ENCODE measurements at regions not wholly inside any gene's neighbourhood (a gene's known extent, or its start where the extent isn't known, plus 50 kb on each side); places are given as distances from the start of the nearest gene placed in this dataset.

DNA sequence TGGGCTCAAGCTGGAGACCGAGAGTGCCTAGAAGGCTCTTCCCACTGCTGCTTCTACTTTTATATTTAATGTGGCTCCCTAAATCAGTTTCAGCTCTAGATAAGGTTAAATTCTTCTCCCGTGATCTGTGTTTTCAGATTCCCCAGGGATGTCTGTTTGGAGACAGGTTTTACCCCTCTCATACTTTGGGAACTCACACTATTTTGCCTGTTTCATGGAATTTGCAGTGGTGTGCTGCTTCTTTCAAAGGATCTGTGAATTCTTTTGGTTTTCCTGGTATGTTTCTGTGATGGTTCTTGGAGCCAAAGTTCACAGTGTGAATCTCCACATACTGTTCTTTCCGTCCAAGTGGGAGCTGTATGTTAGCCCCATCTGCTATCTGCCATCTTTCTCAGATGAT is 238.3 kb upstream of the SLITRK3 start (continued):
- TF ChIP-seq, protein P1, sequence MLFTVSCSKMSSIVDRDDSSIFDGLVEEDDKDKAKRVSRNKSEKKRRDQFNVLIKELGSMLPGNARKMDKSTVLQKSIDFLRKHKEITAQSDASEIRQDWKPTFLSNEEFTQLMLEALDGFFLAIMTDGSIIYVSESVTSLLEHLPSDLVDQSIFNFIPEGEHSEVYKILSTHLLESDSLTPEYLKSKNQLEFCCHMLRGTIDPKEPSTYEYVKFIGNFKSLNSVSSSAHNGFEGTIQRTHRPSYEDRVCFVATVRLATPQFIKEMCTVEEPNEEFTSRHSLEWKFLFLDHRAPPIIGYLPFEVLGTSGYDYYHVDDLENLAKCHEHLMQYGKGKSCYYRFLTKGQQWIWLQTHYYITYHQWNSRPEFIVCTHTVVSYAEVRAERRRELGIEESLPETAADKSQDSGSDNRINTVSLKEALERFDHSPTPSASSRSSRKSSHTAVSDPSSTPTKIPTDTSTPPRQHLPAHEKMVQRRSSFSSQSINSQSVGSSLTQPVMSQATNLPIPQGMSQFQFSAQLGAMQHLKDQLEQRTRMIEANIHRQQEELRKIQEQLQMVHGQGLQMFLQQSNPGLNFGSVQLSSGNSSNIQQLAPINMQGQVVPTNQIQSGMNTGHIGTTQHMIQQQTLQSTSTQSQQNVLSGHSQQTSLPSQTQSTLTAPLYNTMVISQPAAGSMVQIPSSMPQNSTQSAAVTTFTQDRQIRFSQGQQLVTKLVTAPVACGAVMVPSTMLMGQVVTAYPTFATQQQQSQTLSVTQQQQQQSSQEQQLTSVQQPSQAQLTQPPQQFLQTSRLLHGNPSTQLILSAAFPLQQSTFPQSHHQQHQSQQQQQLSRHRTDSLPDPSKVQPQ (CRISPR knock-in tag; IDR thresholded peaks at IDR 0.05; ENCODE audit: borderline replicate concordance): no peak
- no peak for TF ChIP-seq ZC3H8 (IDR thresholded peaks at IDR 0.05)
- TF ChIP-seq, protein P2, sequence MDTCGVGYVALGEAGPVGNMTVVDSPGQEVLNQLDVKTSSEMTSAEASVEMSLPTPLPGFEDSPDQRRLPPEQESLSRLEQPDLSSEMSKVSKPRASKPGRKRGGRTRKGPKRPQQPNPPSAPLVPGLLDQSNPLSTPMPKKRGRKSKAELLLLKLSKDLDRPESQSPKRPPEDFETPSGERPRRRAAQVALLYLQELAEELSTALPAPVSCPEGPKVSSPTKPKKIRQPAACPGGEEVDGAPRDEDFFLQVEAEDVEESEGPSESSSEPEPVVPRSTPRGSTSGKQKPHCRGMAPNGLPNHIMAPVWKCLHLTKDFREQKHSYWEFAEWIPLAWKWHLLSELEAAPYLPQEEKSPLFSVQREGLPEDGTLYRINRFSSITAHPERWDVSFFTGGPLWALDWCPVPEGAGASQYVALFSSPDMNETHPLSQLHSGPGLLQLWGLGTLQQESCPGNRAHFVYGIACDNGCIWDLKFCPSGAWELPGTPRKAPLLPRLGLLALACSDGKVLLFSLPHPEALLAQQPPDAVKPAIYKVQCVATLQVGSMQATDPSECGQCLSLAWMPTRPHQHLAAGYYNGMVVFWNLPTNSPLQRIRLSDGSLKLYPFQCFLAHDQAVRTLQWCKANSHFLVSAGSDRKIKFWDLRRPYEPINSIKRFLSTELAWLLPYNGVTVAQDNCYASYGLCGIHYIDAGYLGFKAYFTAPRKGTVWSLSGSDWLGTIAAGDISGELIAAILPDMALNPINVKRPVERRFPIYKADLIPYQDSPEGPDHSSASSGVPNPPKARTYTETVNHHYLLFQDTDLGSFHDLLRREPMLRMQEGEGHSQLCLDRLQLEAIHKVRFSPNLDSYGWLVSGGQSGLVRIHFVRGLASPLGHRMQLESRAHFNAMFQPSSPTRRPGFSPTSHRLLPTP (IDR thresholded peaks at IDR 0.05; ENCODE audit: borderline replicate concordance, extremely low read depth, insufficient read length): no peak
- TF ChIP-seq L3MBTL2 (IDR thresholded peaks at IDR 0.05): no peak
- TF ChIP-seq TCFL5 (CRISPR knock-in tag; conservative IDR thresholded peaks at IDR 0.05): no peak
- TF ChIP-seq OTX1 (CRISPR knock-in tag; IDR thresholded peaks at IDR 0.05): no peak
- TF ChIP-seq GTF2E2 (tag; IDR thresholded peaks at IDR 0.05): no peak
- TF ChIP-seq ATF1 (CRISPR knock-in tag; IDR thresholded peaks at IDR 0.05): no peak
- no peak for TF ChIP-seq ATF1 (tag; IDR thresholded peaks at IDR 0.05)
- no peak for TF ChIP-seq ETV5 (CRISPR knock-in tag; IDR thresholded peaks at IDR 0.05; ENCODE audit: low read depth)
- no peak for TF ChIP-seq SP2 (IDR thresholded peaks at IDR 0.05; ENCODE audit: extremely low read depth, low read depth, low read length, poor library complexity, severe bottlenecking)
